Activated CD4-positive, alpha-beta T cell treated with anti-CD3 and anti-CD28 coated beads, Interleukin-2, amount 50 U/mL, for 4 hours (primary cell): ENCODE measurements at regions not wholly inside any gene's neighbourhood (a gene's known extent, or its start where the extent isn't known, plus 50 kb on each side); places are given as distances from the start of the nearest gene placed in this dataset.
A peak's percentile ranks its signal among the peaks of the same experiment; 100 is the strongest.

Experiments used
- DNase-seq, 2 experiments: peaks; one replicate each; pipeline ENCODE4 v3.0.0-alpha.2; 2020

DNA sequence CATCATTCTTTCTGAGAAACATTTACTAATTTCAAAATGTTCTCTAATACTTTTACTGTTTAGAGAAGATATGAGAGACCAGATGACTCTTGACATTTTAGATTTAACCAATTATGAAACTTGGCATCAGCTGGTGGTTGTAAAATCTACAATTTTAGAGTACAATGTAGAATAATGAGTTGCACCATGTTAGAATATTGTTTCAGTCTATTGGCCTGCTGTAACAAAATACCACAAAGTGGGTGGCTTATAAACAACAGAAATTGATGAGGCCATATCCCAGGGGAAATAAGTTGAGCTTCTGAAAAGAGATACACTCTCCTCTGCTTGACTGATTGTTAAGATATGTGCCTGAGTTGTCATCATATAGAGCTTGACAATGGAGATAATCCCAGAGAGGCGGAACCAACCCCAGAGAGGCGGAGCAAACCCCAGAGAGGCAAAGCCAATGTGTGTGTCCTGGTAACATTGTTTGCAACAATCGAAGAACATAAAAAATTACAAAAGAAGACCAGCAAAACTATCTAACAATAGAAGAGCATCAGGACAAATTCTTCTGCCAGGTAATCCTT lies 373.0 kb upstream of the SLITRK1 start:
- no peak for DNase-seq

DNA sequence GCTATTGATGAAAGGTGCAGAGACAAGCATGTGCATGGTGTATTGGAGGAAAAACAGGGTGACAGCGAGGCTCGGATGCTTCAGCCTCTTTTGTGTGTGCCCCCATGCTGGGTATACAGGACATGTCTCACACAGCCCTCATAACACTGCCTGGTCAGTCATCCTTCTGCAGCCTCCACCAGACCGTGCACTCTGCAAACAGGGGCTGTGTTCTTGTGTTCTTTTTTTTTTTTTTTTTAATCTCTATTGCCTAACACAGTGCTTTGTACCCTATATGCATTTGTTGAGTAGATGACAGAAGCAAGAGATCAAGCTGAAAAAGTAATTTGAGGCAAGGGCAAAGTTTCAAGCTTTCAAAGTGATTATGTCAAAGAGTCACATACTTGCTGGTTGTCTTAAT lies 367.2 kb upstream of the SLITRK1 start:
- DNase-seq, result no peak

GRCh38 chr13:84243340-84243739 lies 361.1 kb upstream of the SLITRK1 start:
- no peak for DNase-seq

DNA sequence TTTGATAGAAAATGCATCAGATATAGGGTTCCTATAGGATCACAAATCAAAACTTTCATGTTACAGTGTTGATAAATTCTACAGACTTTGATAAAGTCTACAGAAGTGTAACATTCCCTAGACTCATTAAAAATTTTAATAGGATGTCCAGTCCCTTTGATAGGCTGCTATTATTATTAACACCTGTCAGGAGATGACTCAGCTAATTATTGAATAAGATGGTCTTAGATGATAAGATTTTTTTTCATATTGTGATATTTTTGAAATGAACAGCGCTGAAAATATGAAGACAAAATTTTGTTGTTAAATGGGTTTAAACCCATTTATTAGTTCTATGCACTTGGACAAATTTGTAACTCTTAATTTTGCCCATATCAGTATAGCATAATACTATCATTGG lies 356.8 kb upstream of the SLITRK1 start:
- DNase-seq, result no peak

DNA sequence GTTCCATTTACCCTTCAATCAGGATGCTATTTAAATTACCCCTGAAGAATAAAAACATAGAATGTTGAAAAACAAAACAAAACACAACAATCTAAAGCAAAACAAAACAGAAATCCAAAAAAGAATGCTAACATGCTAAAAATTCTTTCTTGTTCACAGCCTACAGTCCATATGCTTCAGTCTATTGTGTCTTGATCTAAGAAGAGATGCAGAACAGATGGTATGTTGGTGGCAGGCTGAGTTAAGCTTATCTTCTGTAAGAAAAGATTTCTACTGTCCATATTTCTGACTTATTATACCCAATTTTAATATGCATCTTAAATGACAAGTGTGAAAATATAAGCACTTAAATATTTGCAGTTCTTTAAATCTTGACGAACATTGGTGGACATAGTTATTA lies 356.1 kb upstream of the SLITRK1 start:
- DNase-seq, result no peak

- no peak for DNase-seq
Observed at GRCh38 chr13:84237143-84237542, 354.9 kb upstream of the SLITRK1 start.

GRCh38 chr13:84234416-84234815 lies 352.1 kb upstream of the SLITRK1 start:
- DNase-seq, result no peak

- no peak for DNase-seq
Observed at GRCh38 chr13:84230568-84230967, 348.3 kb upstream of the SLITRK1 start.

GRCh38 chr13:84211048-84211447 lies 328.8 kb upstream of the SLITRK1 start:
- no peak for DNase-seq

GRCh38 chr13:84208246-84208910 lies 326.1 kb upstream of the SLITRK1 start:
- no peak for DNase-seq

- no peak for DNase-seq
Observed at GRCh38 chr13:84207509-84207908, 325.2 kb upstream of the SLITRK1 start.

DNA sequence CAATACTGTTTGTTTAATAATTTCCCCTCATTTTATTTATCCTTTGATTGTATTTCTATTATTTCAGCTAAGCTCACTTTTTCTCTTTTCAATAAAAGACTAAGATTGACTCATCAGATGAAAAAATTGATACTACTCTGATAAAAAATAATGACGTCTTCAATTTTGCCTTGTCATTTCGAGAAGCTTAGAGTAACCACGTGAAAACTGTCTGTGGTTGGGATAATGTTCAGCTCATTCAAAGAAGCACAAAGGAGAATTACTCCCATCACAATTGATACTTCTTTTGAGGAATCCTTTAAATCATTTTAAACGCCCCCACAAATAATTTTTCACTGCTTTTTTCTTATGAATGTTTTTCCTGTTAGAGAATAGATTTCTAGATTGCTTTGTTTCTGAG lies 318.7 kb upstream of the SLITRK1 start:
- DNase-seq, result no peak

DNA sequence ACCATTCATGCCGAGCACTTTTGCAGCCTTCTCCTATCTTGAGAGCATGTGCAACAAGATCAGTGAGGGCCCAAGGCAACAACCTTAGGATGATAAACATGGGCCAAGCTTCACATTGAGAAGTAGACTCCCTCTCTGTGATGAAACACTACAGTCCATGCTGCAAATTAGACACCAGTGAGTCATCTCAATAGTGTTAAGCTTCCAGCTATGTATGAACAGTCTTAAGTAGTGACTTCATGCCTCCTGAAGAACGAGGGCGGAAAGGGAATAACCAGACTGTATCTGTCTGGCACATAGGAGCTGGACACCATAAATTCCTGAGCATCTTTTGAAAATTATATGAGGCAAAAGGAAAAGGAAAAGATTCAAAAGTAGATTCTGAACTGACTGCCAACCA lies 309.9 kb upstream of the SLITRK1 start:
- no peak for DNase-seq

- no peak for DNase-seq
Observed at GRCh38 chr13:84191139-84191538, 308.9 kb upstream of the SLITRK1 start.

DNA sequence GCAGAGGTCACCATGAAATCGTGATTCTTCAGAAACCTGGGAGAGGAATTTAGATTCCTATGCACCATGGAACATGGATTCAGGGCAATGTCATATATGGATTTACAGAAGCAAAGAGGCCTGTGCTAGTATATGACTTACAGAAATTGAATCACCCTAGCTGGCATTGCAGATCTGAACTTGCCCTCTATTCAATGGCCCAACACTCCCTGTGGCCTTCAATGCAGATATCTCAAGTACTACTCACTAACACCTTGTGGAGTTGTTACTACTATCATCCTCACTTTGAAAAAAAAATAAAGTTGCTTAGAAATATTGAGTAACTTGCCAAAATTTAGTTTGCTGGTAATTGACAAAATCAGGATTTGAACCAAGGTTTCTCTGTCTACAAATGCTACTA lies 305.4 kb upstream of the SLITRK1 start:
- no peak for DNase-seq

GRCh38 chr13:84139561-84140158 lies 257.4 kb upstream of the SLITRK1 start:
- DNase-seq, result no peak

DNA sequence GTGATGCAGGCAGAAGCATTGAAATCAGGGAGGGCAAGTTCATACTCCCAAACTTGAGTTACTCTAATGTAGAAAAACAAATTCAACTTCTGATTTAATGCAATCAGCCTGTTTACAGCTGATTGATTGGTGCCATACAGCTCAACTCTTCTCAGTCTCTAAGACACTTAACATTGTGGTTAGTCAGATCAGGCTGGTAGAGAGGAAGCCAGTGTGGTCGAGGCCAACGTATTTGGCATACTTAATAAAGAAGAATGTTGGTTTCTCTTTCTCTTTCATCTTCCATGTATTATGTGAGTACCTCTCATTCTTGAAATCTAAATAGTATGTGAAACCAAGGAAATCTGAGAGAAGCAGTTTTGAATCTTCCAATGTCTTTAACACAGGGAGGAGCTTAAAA lies 255.0 kb upstream of the SLITRK1 start:
- DNase-seq, result peak; percentile 27

DNA sequence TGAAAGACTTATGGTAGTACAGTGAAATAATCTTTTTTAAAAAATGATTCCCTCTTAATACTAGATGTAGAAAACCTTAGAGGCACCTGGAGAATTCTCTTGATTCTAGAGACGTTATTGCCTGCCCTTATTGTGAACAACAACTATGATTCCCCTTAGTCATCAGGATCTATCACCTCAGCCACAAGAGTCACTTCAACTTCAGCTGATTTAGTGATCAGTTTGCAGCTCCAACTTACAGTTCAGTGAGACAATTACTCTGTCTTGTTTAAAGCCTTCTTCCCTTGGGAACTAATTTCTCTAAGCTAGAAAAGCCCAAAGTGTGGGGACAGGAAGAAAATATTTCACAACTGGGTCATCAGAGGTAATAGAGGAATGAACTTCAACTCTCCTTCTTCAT lies 254.3 kb upstream of the SLITRK1 start:
- no peak for DNase-seq

DNA sequence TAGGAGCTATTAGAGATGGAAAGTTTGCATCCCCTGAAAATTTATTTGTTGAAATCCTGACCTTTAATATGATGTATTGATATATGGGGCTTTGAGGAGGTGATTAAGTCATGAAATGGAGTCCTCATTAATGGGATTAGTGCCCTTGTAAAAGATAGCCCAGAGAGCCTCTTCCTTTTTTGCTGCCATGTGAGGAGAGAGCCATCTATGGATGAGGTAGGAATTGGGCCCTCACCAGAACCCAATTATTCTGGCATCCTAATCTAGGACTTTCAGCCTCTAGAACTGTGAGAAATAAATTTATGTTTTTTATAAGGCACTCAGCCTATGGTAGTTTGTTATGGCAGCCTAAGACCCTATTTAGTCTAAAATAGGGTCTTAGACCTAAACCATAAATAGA lies 250.2 kb upstream of the SLITRK1 start:
- DNase-seq, result no peak

GRCh38 chr13:84131249-84131648 lies 249.0 kb upstream of the SLITRK1 start:
- no peak for DNase-seq

DNA sequence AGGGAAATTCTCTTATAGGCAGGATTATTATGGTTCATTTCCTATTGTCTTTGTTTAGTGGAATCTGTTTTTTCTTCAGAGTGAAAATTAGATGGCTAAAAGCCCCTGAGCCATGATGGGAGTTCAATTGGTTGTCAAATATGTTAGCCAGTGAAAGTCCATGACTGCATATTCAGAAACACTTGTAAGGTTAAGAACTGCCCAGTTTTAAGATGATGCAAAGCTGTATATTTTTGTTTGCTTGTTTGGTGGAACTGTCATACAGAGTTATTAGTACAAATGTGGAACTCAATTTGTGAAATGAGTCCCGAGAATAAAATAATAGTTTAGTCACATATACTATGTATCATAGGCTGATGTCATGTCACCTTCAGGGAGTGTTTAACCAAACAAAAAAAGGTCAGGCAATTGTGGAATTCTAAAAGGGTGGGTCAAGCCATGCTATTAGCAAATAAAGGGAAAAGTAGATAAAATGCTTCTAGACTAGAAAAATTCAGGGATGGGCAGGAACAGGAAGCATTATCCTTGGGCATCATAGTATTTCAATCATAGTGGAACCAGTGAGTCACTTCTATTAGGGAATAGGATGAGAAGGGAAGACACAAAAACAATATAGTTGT lies 248.3 kb upstream of the SLITRK1 start:
- no peak for DNase-seq

DNA sequence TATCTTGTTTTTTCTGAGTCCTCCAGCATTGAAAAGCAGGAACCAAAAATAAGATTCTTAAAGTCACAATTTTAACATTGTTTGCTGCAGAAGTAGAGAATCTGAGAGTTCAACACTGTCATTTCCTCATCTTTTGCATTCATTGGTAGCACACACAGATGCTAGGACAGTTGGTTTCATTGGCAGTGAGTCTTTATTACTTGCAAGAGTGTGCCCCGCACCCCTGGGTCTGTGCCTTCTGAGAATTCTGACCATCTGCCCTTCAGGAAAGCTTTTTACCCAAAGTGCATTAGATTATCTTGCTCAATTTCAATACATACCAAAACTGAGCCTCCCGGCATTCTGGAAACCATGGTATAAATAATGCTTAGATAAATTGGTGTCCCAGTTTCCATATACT lies 247.7 kb upstream of the SLITRK1 start:
- no peak for DNase-seq

DNA sequence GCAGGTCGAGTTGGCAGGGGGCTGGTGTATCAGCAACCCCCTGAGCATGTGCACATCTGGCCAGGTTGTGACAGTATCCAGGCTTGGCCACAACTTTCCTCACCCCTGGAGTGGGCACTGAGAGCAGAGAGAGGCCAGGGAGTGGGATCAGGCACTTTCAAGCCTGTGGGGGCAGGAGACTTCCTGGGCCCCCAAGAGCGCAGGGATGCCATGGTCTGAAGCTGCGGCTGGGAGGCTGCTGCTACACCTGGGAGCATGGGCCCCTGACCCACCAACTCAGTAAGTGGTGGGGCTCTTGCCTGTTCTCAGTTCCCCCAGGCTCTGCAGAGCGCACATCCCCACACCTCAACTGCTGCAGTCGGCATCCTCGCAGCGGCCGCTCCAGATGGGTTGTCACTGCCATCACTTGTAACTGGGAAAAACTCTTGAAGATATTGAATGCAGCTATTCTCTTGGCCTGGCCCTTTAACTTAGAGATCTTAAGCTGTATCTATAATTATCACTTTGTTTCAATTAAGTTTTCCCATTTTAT lies 245.4 kb upstream of the SLITRK1 start:
- DNase-seq, result no peak

- DNase-seq, result no peak
Observed at GRCh38 chr13:84126671-84127171, 244.4 kb upstream of the SLITRK1 start.
